PC-3 (cell line): ENCODE measurements at regions not wholly inside any gene's neighbourhood (a gene's known extent, or its start where the extent isn't known, plus 50 kb on each side); places are given as distances from the start of the nearest gene placed in this dataset.

Experiments used
- ATAC-seq: fragments of 200-7000 bp; cut with Tn5 transposase; 2 replicates; pipeline ENCODE4 v1.9.1; 2020; ENCODE audit warnings: mild to moderate bottlenecking, moderate library complexity
- BruUV-seq: library from RNA; stranded (reverse); fragments of 400-500 nt; replicated peaks from 2 replicates; lab custom pipeline; 2021; lab: Mats Ljungman, UMichigan
- CTCF ChIA-PET: fragments of 300-600 bp; sonication (Branson Sonifier 250); formaldehyde crosslinking; loops from one replicate; lab custom pipeline; 2022; ENCODE audit warnings: antibody characterized with exemption; lab: Charles Lee
- POLR2A ChIA-PET: fragments of 300-600 bp; sonication (Branson Sonifier 250); formaldehyde crosslinking; loops from one replicate; lab custom pipeline; 2022; ENCODE audit warnings: antibody characterized with exemption; ENCODE audit not compliant: unreplicated experiment; lab: Charles Lee
- DNase-seq: peaks from one replicate; pipeline ENCODE4 v3.0.0-alpha.2; 2015
- H2AFZ ChIP-seq: fragments of 300-600 bp; sonication (generic); 2 replicates; pipeline ENCODE4 v1.6.0; 2016; ENCODE audit warnings: antibody characterized with exemption, low read length
- H3F3A ChIP-seq: fragments of 300-600 bp; sonication (generic); one replicate; pipeline ENCODE4 v1.6.0; 2017; ENCODE audit warnings: antibody characterized with exemption, low read length, control low read depth, mild to moderate bottlenecking; ENCODE audit not compliant: unreplicated experiment
- H3K27ac ChIP-seq: fragments of 300-600 bp; sonication (generic); 2 replicates; pipeline ENCODE4 v1.5.1; 2016; ENCODE audit warnings: mild to moderate bottlenecking, low read length
- H3K27me3 ChIP-seq: fragments of 300-600 bp; sonication (generic); 2 replicates; pipeline ENCODE4 v1.6.1; 2016; ENCODE audit warnings: low read length, mixed read lengths
- H3K36me3 ChIP-seq: fragments of 300-600 bp; sonication (generic); 2 replicates; pipeline ENCODE4 v1.6.1; 2016; ENCODE audit warnings: low read depth, mixed run types, low read length, mixed read lengths
- H3K4me1 ChIP-seq: fragments of 300-600 bp; sonication (generic); 2 replicates; pipeline ENCODE4 v1.5.1; 2016; ENCODE audit warnings: low read length; ENCODE audit not compliant: insufficient read depth
- H3K4me2 ChIP-seq: fragments of 300-600 bp; sonication (generic); 2 replicates; pipeline ENCODE4 v1.6.0; 2016; ENCODE audit warnings: low read length
- H3K4me3 ChIP-seq: fragments of 300-600 bp; sonication (generic); 2 replicates; pipeline ENCODE4 v1.5.1; 2016; ENCODE audit warnings: mild to moderate bottlenecking, low read length, mixed read lengths
- H3K79me2 ChIP-seq: fragments of 300-600 bp; sonication (generic); 2 replicates; pipeline ENCODE4 v1.6.1; 2017; ENCODE audit warnings: low read length, mixed read lengths
- H3K9ac ChIP-seq: fragments of 300-600 bp; sonication (generic); 2 replicates; pipeline ENCODE4 v1.6.0; 2016; ENCODE audit warnings: mild to moderate bottlenecking, low read length
- H3K9me2 ChIP-seq: fragments of 300-600 bp; sonication (generic); replicated peaks from 2 replicates; pipeline ENCODE4 v1.6.1; 2016; ENCODE audit warnings: mixed run types, low read length, mixed read lengths
- H3K9me3 ChIP-seq: fragments of 300-600 bp; sonication (generic); 2 replicates; pipeline ENCODE4 v1.6.1; 2016; ENCODE audit warnings: low read length, mixed read lengths
- H4K20me1 ChIP-seq: fragments of 300-600 bp; sonication (generic); 2 replicates; pipeline ENCODE4 v1.6.1; 2016; ENCODE audit warnings: low read length, mixed read lengths
- EZH2 ChIP-seq: fragments of 300-600 bp; sonication (generic); IDR thresholded peaks from one replicate; pipeline ENCODE4 v1.6.1; 2017; ENCODE audit warnings: antibody characterized with exemption, mild to moderate bottlenecking, low read length; ENCODE audit not compliant: unreplicated experiment
- EZH2phosphoT487 ChIP-seq: fragments of 300-600 bp; sonication (generic); IDR thresholded peaks from 2 replicates; pipeline ENCODE4 v1.6.1; 2018; ENCODE audit warnings: mild to moderate bottlenecking, antibody characterized with exemption, low read length, borderline replicate concordance
- intact Hi-C: fragments of 100-400 bp; cut with micrococcal nuclease; formaldehyde crosslinking; loops from 2 replicates; pipeline ENCODE4 v1.9.0; 2023
- TF ChIP-seq, protein P1 (sequence below): fragments of 300-600 bp; sonication (generic); conservative IDR thresholded peaks from 2 replicates; pipeline ENCODE4 v1.5.1; 2017; ENCODE audit warnings: antibody characterized with exemption, low read depth, mild to moderate bottlenecking, low read length

DNA sequence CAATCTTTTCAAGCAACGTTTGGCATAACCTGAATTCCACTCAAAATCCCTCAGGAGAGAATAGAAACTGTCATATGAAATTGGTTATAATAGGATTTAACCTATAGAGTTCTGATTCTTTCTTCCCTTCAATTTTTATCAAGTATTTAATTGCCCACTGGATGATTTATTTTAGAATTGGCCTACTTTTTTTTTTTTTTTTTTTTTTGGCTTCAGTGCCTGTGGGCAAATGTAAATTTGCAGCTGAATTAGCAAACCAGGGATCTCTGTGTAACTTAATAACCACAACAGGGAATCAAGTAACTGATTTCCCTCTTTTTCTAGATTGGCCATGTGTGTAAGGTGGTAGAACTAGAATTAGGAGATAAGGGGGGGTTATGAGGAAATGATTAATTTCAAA, 157.0 kb downstream of the SOX4 start:
- H3K4me3 ChIP-seq: no peak overlapping the region
- H2AFZ ChIP-seq: no peak overlapping the region
- no peaks in the 10 kb centered on the region for H3K9me3 ChIP-seq
- peaks cover 8% of the 10 kb centered on the region for H3F3A ChIP-seq
- CTCF ChIA-PET: no interaction called here
- ATAC-seq (no peak), DNase-seq (no peak)
- H3K9ac ChIP-seq: no peak overlapping the region
- H3K4me1 ChIP-seq: peaks cover 60% of the 10 kb centered on the region
- no peak overlapping the region for H3K27ac ChIP-seq
- H3K27me3 ChIP-seq: no peaks in the 10 kb centered on the region
- H4K20me1 ChIP-seq: no peaks in the 10 kb centered on the region
- intact Hi-C loops: loop anchor here (5.0 to 10.0 kb wide), 3 partner anchors 72 to 694 kb away; no protein-coding TSS in a partner anchor
- H3K9me2 ChIP-seq: no peaks in the 10 kb centered on the region
- H3K79me2 ChIP-seq: no peaks in the 10 kb centered on the region
- no peaks in the 10 kb centered on the region for H3K36me3 ChIP-seq
- no peak overlapping the region for H3K4me2 ChIP-seq
- TF ChIP-seq EZH2phosphoT487 (no peak), EZH2 (no peak)
- TF ChIP-seq, protein P1, sequence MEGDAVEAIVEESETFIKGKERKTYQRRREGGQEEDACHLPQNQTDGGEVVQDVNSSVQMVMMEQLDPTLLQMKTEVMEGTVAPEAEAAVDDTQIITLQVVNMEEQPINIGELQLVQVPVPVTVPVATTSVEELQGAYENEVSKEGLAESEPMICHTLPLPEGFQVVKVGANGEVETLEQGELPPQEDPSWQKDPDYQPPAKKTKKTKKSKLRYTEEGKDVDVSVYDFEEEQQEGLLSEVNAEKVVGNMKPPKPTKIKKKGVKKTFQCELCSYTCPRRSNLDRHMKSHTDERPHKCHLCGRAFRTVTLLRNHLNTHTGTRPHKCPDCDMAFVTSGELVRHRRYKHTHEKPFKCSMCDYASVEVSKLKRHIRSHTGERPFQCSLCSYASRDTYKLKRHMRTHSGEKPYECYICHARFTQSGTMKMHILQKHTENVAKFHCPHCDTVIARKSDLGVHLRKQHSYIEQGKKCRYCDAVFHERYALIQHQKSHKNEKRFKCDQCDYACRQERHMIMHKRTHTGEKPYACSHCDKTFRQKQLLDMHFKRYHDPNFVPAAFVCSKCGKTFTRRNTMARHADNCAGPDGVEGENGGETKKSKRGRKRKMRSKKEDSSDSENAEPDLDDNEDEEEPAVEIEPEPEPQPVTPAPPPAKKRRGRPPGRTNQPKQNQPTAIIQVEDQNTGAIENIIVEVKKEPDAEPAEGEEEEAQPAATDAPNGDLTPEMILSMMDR: no peak
- BruUV-seq: no TSS peak
- POLR2A ChIA-PET: no interaction called here

DNA sequence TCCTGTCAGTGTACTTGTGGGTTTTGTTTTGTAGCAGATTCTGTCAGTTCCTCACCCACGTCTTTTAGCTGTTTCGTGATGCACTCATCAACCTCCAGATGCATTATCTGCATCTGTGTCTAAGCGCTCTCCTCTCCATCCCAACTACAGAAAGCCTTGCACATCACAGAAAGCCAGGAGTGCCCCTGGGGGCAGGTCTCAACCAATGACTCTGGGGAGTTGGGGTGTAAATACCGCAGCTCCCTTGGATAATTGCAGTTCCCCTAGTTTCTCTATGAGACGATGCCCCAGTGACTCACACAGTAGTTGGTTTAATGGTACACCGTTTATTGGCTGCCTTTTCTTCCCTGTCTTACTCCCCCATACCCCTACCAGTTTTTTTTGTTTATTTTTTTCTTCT, 158.1 kb downstream of the SOX4 start:
- intact Hi-C loops: loop anchor here (5.0 to 10.0 kb wide), 3 partner anchors 71 to 693 kb away; no protein-coding TSS in a partner anchor
- no peak for TF ChIP-seq EZH2
- H3K4me1 ChIP-seq: peaks cover 60% of the 10 kb centered on the region
- H4K20me1 ChIP-seq: no peaks in the 10 kb centered on the region
- H3F3A ChIP-seq: peaks cover 8% of the 10 kb centered on the region
- H3K27ac ChIP-seq: peak overlapping the region; percentile 67
- peak overlapping the region; percentile 80 for H3K4me2 ChIP-seq
- H3K27me3 ChIP-seq: no peaks in the 10 kb centered on the region
- POLR2A ChIA-PET: interaction anchor here (0.6 kb wide), 2 partner anchors 158 to 798 kb away, joined by 6 to 17 read pairs; partner anchors contain the start of gene SOX4
- ATAC-seq (no peak), DNase-seq (no peak)
- H3K36me3 ChIP-seq: no peaks in the 10 kb centered on the region
- no peaks in the 10 kb centered on the region for H3K79me2 ChIP-seq
- CTCF ChIA-PET: no interaction called here
- H3K4me3 ChIP-seq: no peak overlapping the region
- no peak overlapping the region for H3K9ac ChIP-seq
- no TSS peak for BruUV-seq
- no peaks in the 10 kb centered on the region for H3K9me3 ChIP-seq
- no peaks in the 10 kb centered on the region for H3K9me2 ChIP-seq
- H2AFZ ChIP-seq: no peak overlapping the region

DNA sequence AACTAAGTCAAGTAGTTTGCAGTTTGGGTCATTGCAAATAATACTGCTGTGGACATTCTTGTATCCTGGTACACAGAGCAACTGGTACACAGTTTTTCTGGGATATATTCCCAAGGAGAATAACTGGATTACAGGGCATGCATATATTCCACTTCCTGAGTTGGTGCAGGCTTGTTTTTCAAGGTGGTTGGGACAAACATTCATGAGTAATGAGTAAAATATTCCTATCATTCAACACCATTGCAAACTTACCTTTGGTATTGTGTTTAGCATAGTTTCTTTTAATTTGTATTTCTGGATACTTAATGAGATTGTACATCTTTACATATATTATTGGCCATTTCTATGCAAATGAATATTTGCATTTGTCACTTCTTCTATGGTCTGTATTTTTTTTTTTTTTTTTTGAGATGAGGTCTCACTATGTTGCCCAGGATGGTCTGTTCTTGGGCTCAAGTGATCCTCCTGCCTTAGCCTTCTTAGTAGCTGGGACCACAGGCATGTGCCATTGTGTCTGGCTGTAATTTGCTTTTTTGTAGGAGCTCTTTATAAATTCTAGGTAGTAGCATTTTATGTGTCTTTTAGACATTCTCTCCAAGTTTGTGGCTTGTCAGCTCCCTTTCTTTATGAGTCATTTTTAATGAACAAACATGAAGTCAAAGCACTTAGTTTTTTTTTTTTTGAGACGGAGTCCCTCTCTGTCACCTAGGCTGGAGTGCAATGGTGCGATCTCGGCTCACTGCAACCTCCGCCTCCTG, 158.7 kb downstream of the SOX4 start:
- Histone ChIP-seq H3K36me3 (no peaks in the 10 kb centered on the region), H2AFZ (no peak overlapping the region), H3K4me1 (peaks cover 60% of the 10 kb centered on the region), H3K4me2 (peak overlapping the region; percentile 80), H3K27ac (peak overlapping the region; percentile 67), H3F3A (peaks cover 8% of the 10 kb centered on the region), H3K27me3 (no peaks in the 10 kb centered on the region), H3K9me2 (no peaks in the 10 kb centered on the region), H4K20me1 (no peaks in the 10 kb centered on the region), H3K9me3 (no peaks in the 10 kb centered on the region), H3K4me3 (peak overlapping the region; percentile 24; the same call in 1 of the 2 replicates), H3K9ac (no peak overlapping the region), H3K79me2 (no peaks in the 10 kb centered on the region)
- no TSS peak for BruUV-seq
- ChIA-PET CTCF (interaction anchor here (0.6 to 0.7 kb wide), 2 partner anchors 19 to 1314 kb away, joined by 3 to 7 read pairs; no protein-coding TSS in a partner anchor), POLR2A (interaction anchor here (0.6 to 0.7 kb wide), 4 partner anchors 159 to 799 kb away, joined by 6 to 17 read pairs (median 9); partner anchors contain the start of gene SOX4)
- intact Hi-C loops: loop anchor here (5.0 to 10.0 kb wide), 3 partner anchors 70 to 693 kb away; no protein-coding TSS in a partner anchor
- ATAC-seq (peak; percentile 42), DNase-seq (peak; percentile 77)
- no peak for TF ChIP-seq EZH2phosphoT487
- TF ChIP-seq EZH2: no peak
- TF ChIP-seq, protein P1: no peak
